SJCRH30 (cell line): ENCODE measurements at regions not wholly inside any gene's neighbourhood (a gene's known extent, or its start where the extent isn't known, plus 50 kb on each side); places are given as distances from the start of the nearest gene placed in this dataset.
"Not testable (repeated sequence)": the region's sequence is repeated elsewhere in the genome, so short reads cannot be mapped to it uniquely, and the experiment has no call there.

Experiments used
- DNase-seq, 2 experiments: peaks; one replicate each; pipeline ENCODE4 v3.0.0-alpha.2; 2015 to 2020
- H3K27ac ChIP-seq: fragments of 250-450 bp; sonication (Bioruptor Pico); 2 replicates; pipeline ENCODE4 v1.5.1; 2020; ENCODE audit warnings: mild to moderate bottlenecking, moderate library complexity
- H3K27me3 ChIP-seq: fragments of 250-450 bp; sonication (Bioruptor Pico); 2 replicates; pipeline ENCODE4 v1.5.1; 2020; ENCODE audit warnings: mild to moderate bottlenecking, moderate library complexity
- H3K36me3 ChIP-seq: fragments of 250-450 bp; sonication (Bioruptor Pico); 2 replicates; pipeline ENCODE4 v1.5.1; 2020; ENCODE audit warnings: mild to moderate bottlenecking, moderate library complexity
- H3K4me1 ChIP-seq: fragments of 250-450 bp; sonication (Bioruptor Pico); 2 replicates; pipeline ENCODE4 v1.5.1; 2020; ENCODE audit warnings: mild to moderate bottlenecking, moderate library complexity
- H3K4me3 ChIP-seq: fragments of 250-450 bp; sonication (Bioruptor Pico); 2 replicates; pipeline ENCODE4 v1.5.1; 2020; ENCODE audit warnings: mild to moderate bottlenecking, moderate library complexity
- H3K9me3 ChIP-seq: fragments of 250-450 bp; sonication (Bioruptor Pico); replicated peaks from 2 replicates; pipeline ENCODE4 v1.5.1; 2020; ENCODE audit warnings: mild to moderate bottlenecking, moderate library complexity

DNA sequence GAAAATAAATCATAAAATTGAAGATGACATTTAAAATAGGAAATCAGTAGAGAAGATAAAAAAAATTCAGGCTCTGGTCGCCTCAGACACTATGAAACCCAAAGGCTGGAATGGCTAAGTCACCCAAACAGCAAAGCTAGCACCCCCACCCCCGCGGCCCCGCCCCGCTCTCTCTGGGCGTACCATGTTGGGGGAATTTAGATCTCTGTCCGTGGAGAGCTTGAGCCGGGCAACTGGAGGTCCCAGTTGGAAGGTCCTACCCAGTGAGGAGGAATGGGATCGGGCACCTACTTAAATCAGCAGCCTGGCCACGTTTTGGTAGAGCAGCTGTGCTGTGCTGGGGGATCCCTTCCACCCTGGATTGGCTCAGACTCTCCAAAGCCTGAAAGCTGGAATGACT lies 150.6 kb upstream of the ANKRD55 start:
- DNase-seq: no peak
- H3K9me3 ChIP-seq: no peaks in the 10 kb centered on the region
- no peaks in the 10 kb centered on the region for H3K4me1 ChIP-seq
- H3K27ac ChIP-seq: no peak overlapping the region
- no peak overlapping the region for H3K4me3 ChIP-seq
- no peaks in the 10 kb centered on the region for H3K27me3 ChIP-seq
- H3K36me3 ChIP-seq: no peaks in the 10 kb centered on the region

DNA sequence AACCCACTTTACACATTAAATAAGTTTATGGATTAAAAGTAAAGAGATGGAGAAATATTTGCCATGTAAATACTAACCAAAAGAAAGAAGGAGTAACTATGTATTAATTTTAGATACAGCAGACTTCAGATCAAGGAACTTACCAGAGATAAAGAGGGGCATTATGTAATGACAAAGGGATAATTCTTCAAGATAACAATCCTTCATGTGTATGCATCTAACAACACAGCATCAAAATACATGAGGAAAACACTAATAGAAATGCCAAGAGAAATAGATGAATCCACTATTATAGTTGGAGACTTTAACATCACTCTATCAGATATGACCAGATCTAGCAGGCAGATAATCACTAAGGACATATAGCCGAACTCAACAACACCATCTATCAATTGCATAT lies 149.8 kb upstream of the ANKRD55 start:
- no peaks in the 10 kb centered on the region for H3K9me3 ChIP-seq
- no peak for DNase-seq
- H3K27me3 ChIP-seq: no peaks in the 10 kb centered on the region
- H3K36me3 ChIP-seq: no peaks in the 10 kb centered on the region
- H3K4me1 ChIP-seq: no peaks in the 10 kb centered on the region
- no peak overlapping the region for H3K4me3 ChIP-seq
- no peak overlapping the region for H3K27ac ChIP-seq

DNA sequence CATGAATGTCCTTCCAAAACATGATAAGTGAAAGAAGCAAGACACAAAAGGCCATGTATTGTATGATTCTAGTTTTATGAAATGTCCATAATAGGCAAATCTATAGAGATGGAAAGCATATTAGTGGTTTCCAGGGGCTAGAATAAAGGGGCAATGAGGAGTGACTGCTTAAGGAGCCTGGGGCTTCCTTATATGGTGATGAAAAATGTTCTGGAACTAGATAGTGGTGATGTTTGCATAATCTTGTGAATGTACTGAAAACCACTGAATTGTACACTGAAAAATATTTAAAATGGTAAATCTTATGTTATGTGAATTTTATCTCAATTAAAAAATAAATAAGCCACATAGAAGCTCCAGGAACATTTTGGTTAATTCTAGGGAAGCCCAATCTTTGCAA lies 144.4 kb upstream of the ANKRD55 start:
- peaks cover 8% of the 10 kb centered on the region; the same call in 1 of the 2 replicates for H3K4me1 ChIP-seq
- H3K36me3 ChIP-seq: no peaks in the 10 kb centered on the region
- H3K27me3 ChIP-seq: no peaks in the 10 kb centered on the region
- H3K4me3 ChIP-seq: no peak overlapping the region
- H3K27ac ChIP-seq: no peak overlapping the region
- no peak for DNase-seq
- no peaks in the 10 kb centered on the region for H3K9me3 ChIP-seq

DNA sequence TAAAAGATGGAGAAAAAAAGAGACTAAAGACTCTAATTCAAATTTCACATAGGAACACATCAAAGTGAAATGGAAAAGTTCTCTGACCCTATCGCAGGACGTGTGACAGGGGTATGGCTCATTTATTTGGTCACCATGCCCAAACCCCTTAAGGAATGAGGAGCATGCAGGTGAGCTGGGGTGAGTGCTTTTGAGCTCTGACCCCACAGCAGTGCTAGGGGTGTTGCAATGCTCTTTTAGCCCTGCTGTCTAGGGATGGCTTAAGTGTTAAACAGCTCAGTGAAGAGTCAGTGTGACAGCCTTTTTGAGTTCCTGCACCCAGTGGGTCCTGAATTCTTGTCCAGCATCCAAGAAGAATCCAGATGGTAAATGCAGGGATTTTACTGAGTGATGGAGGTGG lies 143.0 kb upstream of the ANKRD55 start:
- DNase-seq: no peak
- Histone ChIP-seq H3K27me3 (no peaks in the 10 kb centered on the region), H3K36me3 (no peaks in the 10 kb centered on the region), H3K27ac (no peak overlapping the region), H3K9me3 (peaks cover 3% of the 10 kb centered on the region; the same call in 1 of the 2 replicates), H3K4me1 (peaks cover 8% of the 10 kb centered on the region; the same call in 1 of the 2 replicates), H3K4me3 (no peak overlapping the region)

DNA sequence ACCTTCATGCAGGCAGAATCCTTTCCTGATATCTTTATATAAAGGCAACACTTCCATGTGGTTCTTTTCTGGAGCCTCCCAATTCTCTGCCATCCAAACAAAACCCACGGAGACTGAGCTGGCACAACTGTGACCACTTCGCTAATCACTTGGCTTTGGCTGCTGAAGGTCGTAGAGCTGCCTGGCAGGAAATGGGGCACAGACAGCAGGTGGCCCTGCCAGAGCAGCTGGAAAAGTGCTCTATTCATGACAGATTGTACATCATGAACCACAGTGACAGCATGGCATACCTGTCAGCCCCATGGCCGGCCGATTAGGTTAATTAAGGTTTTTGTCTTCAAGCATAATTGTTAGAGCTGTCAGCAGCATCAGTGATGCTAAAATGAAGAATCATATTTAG lies 141.9 kb upstream of the ANKRD55 start:
- Histone ChIP-seq H3K4me3 (no peak overlapping the region), H3K36me3 (no peaks in the 10 kb centered on the region), H3K9me3 (peaks cover 3% of the 10 kb centered on the region; the same call in 1 of the 2 replicates), H3K4me1 (peaks cover 8% of the 10 kb centered on the region; the same call in 1 of the 2 replicates), H3K27ac (no peak overlapping the region), H3K27me3 (no peaks in the 10 kb centered on the region)
- peak in 1 of 2 experiments; percentile 34 for DNase-seq

DNA sequence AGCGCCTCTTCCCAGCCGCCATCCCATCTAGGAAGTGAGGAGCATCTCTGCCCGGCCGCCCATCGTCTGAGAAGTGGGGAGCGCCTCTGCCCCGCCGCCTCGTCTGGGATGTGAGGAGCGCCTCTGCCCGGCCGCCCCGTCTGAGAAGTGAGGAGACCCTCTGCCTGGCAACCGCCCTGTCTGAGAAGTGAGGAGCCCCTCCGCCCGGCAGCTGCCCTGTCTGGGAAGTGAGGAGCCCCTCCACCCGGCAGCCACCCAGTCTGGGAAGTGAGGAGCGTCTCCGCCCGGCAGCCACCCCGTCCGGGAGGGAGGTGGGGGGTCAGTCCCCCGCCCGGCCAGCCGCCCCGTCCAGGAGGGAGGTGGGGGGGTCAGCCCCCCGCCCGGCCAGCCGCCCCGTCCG lies 139.4 kb upstream of the ANKRD55 start:
- H3K9me3 ChIP-seq, DNase-seq, H3K36me3 ChIP-seq, H3K27ac ChIP-seq, H3K4me1 ChIP-seq, H3K27me3 ChIP-seq, H3K4me3 ChIP-seq: not testable (repeated sequence)

DNA sequence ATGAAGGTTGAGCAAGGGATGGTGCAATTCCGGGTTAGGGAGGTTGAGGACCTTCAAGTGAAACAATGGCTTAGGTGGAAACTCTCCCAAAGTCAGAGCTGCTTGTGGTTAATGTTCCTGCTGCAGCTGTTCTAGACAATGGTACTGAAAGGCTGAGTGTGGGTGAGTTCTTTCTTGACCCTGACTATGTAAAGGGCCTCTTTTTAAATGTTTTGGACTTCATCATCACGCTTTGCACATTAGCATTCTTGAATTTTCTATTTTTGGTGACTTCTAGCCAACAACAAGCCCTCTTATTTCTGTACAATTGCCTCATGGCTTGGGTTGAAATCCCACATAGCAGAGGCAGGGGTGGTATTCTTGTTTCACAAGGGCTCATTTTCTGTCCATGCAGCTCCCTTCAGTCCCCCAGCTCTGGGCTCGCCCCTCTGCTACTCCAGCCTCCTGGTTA lies 136.3 kb upstream of the ANKRD55 start:
- peaks cover 3% of the 10 kb centered on the region; the same call in 1 of the 2 replicates for H3K9me3 ChIP-seq
- peak in 1 of 2 experiments; percentile 18 for DNase-seq
- no peak overlapping the region for H3K27ac ChIP-seq

DNA sequence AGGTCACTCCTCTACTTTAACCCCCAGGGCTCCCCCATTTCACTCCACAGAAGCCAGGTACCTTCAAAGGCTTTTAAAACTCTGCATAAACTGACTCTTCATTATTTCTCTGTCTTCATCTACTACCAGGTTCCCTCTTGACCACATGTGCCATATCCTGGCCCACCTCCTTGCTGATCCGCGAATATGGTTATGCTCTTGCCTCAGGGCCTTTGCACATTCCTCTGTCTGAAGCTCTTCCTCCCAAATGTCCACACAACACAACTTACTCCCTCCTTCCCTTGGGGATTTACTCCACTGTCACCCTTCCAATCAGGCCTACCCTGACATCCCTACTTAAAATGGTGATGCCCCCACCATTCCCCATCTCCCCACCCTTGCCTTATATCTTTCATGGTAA lies 134.6 kb upstream of the ANKRD55 start:
- no peak overlapping the region for H3K4me3 ChIP-seq

More for the DNA sequence above, 136.3 kb upstream of the ANKRD55 start:
- no peaks in the 10 kb centered on the region for H3K4me1 ChIP-seq
- no peaks in the 10 kb centered on the region for H3K27me3 ChIP-seq
- H3K36me3 ChIP-seq: no peaks in the 10 kb centered on the region
- no peak overlapping the region for H3K4me3 ChIP-seq

DNA sequence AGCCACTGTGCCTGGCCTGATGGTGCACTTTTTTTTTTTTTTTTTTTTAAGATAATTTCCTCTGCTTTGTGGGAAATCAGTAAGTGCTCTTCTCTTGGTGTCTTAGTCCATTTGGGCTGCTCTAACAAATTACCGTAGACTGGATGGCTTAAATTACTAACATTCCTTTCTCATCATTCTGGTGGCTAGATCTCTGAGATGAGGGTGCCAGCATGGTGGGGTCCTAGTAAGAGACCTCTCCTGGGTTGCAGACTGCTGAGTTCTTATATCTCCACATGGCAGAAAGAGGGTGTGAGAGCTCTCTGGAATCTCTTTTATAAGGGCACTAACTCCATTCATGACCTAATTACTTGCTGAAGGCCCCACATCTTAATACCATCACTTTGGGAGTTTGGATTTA lies 133.9 kb upstream of the ANKRD55 start:
- Histone ChIP-seq H3K27ac (no peak overlapping the region), H3K36me3 (no peaks in the 10 kb centered on the region), H3K27me3 (no peaks in the 10 kb centered on the region), H3K9me3 (peaks cover 3% of the 10 kb centered on the region; the same call in 1 of the 2 replicates), H3K4me3 (no peak overlapping the region), H3K4me1 (no peaks in the 10 kb centered on the region)
- DNase-seq: no peak

More for the DNA sequence above, 134.6 kb upstream of the ANKRD55 start:
- H3K36me3 ChIP-seq: no peaks in the 10 kb centered on the region
- no peak for DNase-seq
- no peaks in the 10 kb centered on the region for H3K4me1 ChIP-seq
- no peaks in the 10 kb centered on the region for H3K27me3 ChIP-seq
- H3K27ac ChIP-seq: no peak overlapping the region
- peaks cover 3% of the 10 kb centered on the region; the same call in 1 of the 2 replicates for H3K9me3 ChIP-seq

DNA sequence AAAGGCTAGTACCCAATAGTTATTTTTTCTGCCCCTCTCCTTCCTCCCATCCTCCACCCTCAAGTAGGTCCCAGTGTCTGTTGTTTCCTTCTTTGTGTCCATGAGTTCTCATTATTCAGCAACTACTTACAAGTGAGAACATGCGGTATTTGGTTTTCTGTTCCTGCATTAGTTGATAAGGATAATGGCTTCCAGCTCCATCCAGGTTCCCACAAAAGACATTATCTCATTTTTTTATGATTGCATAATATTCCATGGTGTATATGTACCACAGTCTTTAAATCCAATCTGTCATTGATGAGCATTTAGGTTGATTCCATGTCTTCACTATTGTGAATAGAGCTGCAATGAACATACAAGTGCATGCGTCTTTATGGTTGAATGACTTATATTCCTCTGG lies 128.3 kb upstream of the ANKRD55 start:
- Histone ChIP-seq H3K36me3 (no peaks in the 10 kb centered on the region), H3K4me1 (peaks cover 29% of the 10 kb centered on the region), H3K27ac (no peak overlapping the region), H3K27me3 (no peaks in the 10 kb centered on the region), H3K9me3 (no peaks in the 10 kb centered on the region), H3K4me3 (no peak overlapping the region)
- no peak for DNase-seq

DNA sequence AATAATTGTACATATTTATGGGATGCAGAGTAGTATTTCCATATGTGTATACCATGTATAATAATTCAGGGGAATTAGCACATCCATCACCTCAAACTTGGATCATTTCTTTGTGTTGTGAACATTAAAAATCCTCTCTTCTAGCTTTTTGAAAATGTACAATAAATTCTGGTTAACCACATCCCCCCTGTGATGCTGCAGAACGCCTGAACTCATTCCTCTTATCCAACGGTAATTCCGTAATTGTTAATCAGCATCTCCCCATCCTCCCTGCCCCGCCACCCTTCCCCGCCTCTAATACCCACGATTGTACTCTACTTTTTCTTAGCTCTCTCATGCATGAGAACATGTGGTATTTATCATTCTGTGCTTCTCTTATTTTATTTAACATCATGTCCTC lies 127.7 kb upstream of the ANKRD55 start:
- no peak overlapping the region for H3K4me3 ChIP-seq
- no peaks in the 10 kb centered on the region for H3K27me3 ChIP-seq
- no peaks in the 10 kb centered on the region for H3K36me3 ChIP-seq
- H3K9me3 ChIP-seq: no peaks in the 10 kb centered on the region
- peaks cover 29% of the 10 kb centered on the region for H3K4me1 ChIP-seq
- DNase-seq: no peak
- H3K27ac ChIP-seq: peak overlapping the region; percentile 9; the same call in 1 of the 2 replicates

DNA sequence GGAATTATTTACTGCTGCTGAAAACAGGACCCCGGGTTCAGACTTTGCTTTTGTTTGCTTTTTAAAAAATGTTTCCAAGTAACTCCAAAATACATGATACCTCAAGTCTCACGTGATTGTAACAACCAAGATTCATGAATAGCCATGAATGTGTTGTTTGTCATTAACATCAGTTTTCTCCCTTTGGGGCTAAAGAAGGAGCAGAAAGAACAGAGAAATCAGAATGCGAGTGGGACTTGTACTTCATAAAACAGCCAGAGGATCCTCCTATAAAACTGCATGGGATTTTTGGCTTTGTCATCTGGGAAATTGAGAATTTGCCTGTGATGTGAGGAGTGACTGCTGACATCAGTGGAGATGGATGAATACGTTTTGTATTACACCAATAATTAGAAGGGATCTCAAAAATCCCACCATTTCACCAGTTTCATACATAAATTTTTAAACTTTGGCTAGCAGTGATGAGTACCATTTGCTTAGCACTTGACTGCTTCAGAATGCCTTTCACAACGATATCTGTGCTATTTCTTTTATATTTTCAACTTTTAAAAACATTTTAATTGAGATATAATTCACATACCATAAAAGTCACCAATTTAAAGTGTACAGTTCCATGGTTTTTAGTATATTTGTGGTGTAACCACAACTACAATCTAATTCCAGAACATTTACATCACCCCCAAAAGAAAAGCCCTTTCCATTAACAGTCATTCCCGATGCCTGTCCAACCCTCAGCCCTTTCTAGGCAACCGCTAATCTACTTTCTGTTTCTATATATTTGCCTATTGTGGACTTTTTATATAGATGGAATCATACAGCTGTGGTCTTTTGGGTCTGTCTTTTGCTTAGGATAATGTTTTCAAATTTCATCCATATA lies 126.9 kb upstream of the ANKRD55 start:
- Histone ChIP-seq H3K4me3 (no peak overlapping the region), H3K27me3 (no peaks in the 10 kb centered on the region), H3K9me3 (no peaks in the 10 kb centered on the region), H3K27ac (peak overlapping the region; percentile 9; the same call in 1 of the 2 replicates), H3K36me3 (no peaks in the 10 kb centered on the region), H3K4me1 (peaks cover 29% of the 10 kb centered on the region)
- no peak for DNase-seq

DNA sequence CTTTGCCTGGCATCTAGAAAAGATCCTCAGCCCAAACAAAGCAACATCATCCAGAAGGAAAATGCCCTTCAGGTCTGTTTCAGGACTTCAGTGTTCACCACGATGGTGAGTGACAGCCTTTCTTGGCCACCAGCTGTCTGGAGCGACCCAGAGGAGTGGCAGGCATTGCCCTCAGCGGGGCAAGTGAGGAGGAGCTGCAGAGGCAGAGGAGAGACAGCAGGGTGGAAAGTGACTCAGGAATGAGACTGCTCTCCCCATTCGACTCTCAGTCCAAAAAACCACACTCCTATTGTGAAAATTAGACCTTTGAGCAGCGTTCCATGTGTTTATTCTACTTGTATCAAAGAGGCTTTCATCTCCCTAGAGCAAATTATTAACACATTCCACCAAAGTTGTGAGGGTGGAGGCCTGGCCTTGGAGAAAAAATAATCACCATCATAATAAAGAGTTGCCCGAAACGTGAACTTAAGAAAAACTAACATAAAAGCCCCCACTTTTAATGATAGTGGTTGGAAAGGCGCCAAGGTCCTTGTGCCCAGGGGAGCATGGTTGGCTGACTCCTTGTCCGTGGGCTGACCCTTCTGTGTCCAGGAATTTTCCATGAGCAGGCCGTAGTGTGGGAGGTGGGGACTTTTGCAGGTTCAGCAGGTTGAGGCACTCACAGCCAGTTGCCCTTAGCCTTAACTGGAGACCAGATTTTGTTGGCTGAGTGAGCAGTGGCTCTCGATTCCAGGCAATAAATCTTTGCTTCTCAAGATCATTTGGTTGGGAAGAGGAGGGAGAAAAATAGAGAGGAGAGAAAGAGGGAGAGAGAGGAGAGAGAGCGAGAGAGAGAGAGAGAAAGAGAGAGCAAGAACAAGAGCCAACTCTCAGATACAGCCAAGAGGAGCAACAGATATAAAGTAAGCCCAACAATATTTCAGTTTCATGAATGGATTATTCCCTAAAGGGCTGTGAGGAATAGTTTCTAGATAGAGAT lies 125.9 kb upstream of the ANKRD55 start:
- peak; percentile 70 to 73 for DNase-seq
- Histone ChIP-seq H3K4me1 (peaks cover 29% of the 10 kb centered on the region), H3K27ac (peak overlapping the region; percentile 22)

DNA sequence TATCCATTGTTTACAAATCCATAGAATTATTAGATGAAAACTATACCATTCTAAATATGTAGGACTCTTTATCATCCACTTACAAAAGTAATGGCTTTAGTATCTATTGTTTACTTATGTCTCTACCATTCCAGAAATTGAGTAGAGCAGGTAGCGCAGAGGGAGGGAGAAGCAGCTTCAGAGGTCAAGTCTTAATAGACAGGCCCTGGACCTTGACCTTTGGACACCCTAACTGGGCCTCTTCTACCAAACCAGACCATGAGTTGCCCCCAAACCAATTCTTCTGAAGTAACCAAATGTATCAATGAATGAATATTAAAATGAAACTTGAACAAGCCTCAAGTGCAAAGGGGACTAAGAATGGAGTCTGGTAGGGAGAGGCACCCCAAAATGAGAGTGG lies 124.9 kb upstream of the ANKRD55 start:
- Histone ChIP-seq H3K27me3 (no peaks in the 10 kb centered on the region), H3K9me3 (no peaks in the 10 kb centered on the region), H3K4me1 (peaks cover 29% of the 10 kb centered on the region), H3K4me3 (no peak overlapping the region), H3K27ac (no peak overlapping the region), H3K36me3 (no peaks in the 10 kb centered on the region)
- DNase-seq: no peak

More for the DNA sequence above, 125.9 kb upstream of the ANKRD55 start:
- Histone ChIP-seq H3K27me3 (no peaks in the 10 kb centered on the region), H3K4me3 (peak overlapping the region; percentile 1; the same call in 1 of the 2 replicates), H3K9me3 (no peaks in the 10 kb centered on the region), H3K36me3 (no peaks in the 10 kb centered on the region)

DNA sequence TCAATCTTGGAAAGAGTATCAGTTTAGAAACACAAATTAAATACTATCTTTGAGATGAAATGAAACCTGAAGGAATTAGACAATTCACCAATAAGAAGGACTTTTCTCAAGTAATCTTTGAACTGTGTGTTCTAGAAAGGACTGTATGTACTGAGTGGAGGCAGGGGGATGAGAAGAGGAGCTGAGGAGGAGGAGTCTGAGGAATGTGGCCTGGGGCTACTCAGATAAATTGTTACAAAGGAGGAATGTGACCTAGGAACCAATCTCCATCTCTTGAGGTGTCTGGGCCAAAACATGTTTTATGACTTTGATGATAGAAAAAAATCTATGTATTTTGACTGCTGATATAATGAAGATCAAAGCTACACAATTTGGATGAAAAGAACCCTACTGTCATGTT lies 124.3 kb upstream of the ANKRD55 start:
- no peaks in the 10 kb centered on the region for H3K36me3 ChIP-seq

More for the DNA sequence above, 124.3 kb upstream of the ANKRD55 start:
- DNase-seq: no peak
- Histone ChIP-seq H3K4me1 (peaks cover 29% of the 10 kb centered on the region), H3K4me3 (no peak overlapping the region), H3K27ac (no peak overlapping the region), H3K27me3 (no peaks in the 10 kb centered on the region), H3K9me3 (no peaks in the 10 kb centered on the region)
